H54 (cell line): ENCODE measurements at regions not wholly inside any gene's neighbourhood (a gene's known extent, or its start where the extent isn't known, plus 50 kb on each side); places are given as distances from the start of the nearest gene placed in this dataset.

ENCODE experiments used
- DNase-seq: peaks from one replicate; pipeline ENCODE4 v3.0.0; 2011; ENCODE audit warnings: low spot score, mixed read lengths; ENCODE audit not compliant: insufficient read length
- FAIRE-seq: peaks from 3 replicates; lab custom pipeline; 2011; peaks lifted over from hg19 to GRCh38; lab: Jason Lieb, UNC
- POLR2A ChIP-seq: IDR thresholded peaks from 2 replicates; pipeline ENCODE4 v1.6.1; 2011; ENCODE audit warnings: low read depth, mild to moderate bottlenecking, low read length

DNA sequence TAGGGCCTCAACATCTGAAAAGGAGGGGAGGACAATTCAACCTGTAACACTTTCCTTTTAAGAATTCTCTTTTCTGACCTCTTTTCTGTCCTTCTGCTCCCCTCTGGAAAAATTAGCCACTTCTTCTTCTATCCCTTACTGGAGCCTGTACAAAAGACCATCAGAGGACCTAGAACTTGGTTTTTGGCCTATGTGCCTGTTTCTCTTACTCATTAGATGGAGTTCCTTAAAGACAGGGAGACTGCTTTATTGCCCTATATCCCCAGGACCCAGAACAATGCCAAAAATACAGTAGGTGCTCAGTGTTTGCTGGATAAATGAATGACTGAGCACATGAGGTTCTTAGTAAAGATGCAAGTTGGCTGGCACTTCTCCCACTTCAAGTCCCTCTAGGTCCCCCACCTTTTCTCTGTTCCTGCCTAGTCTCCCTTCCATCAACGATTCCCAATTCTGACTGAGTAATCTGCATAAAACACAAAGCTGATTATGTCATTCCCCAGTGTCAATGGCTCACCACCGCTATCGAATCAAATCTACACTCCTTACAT is 114.2 kb downstream of the DDX1 start:
- no peak for TF ChIP-seq POLR2A

DNA sequence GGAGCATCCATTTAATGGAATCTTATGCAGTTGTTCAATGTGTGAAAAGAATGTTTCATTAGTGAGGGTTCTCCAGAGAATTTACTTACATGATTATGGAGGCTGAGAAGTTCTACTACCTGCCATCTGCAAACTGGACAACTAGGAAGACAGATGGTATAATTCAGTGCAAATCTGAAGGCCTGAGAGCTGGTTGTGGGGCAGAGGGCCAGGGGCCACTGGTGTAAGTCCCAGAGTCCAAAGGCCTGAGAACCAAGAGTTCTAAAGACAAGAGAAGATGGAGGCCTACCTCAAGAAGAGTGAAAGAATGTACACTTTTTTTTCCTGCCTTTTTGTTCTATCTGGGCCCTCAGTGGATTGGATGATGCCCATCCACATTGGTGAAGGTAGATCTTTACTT is 114.8 kb downstream of the DDX1 start:
- no peak for TF ChIP-seq POLR2A
- DNase-seq, result no peak
- FAIRE-seq, result no peak

More for the DNA sequence above, 114.2 kb downstream of the DDX1 start:
- FAIRE-seq, result no peak
- DNase-seq, result no peak

GRCh38 chr2:15706986-15707632 is 115.4 kb downstream of the DDX1 start:
- no peak for DNase-seq
- no peak for TF ChIP-seq POLR2A
- FAIRE-seq, result no peak

GRCh38 chr2:15708161-15708560 is 116.5 kb downstream of the DDX1 start:
- DNase-seq (no peak), FAIRE-seq (no peak)
- no peak for TF ChIP-seq POLR2A

GRCh38 chr2:15708865-15709820 is 117.5 kb downstream of the DDX1 start:
- no peak for TF ChIP-seq POLR2A
- DNase-seq (no peak), FAIRE-seq (no peak)

GRCh38 chr2:15711126-15711860 is 119.6 kb downstream of the DDX1 start:
- FAIRE-seq (no peak), DNase-seq (no peak)
- TF ChIP-seq POLR2A, result no peak

DNA sequence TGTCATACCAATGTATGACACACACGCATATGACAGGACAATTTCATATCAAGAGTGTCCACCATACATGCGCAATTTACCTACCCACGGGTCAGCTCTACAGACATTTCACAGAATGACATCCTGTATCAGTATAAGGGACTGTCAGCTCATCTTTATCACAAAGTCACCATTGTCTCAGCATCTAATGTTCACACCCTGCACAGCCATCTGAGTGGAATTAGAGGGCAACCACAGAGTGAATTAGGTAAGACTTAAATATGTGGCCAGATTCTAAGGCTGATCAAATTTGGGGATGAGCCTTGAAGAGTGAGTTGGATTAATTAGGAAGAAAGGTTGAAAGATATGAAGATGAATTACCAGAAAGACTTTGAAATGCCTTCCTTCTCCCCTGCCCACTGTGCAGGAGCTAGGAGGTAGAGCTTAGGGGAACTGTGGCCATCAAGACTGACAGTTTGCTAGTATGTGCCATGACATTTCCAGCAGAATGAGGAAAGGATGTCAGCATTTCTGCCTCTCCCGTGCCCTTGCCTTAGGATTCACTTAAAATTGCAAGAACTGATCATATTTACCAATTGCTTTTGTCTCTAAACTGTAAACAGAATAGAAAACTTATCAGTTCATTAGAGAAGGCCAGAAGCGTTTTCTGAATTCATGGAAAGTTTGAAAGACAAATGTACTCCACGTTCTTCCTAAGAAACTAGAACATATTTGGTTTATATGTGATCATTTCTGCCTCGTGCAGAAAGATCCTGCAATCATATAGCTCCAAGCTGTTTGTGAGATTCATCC is 121.1 kb downstream of the DDX1 start:
- DNase-seq (no peak), FAIRE-seq (no peak)
- TF ChIP-seq POLR2A, result no peak

- no peak for TF ChIP-seq POLR2A
- FAIRE-seq (no peak), DNase-seq (no peak)
Measured at GRCh38 chr2:15713475-15713874, 121.8 kb downstream of the DDX1 start.

DNA sequence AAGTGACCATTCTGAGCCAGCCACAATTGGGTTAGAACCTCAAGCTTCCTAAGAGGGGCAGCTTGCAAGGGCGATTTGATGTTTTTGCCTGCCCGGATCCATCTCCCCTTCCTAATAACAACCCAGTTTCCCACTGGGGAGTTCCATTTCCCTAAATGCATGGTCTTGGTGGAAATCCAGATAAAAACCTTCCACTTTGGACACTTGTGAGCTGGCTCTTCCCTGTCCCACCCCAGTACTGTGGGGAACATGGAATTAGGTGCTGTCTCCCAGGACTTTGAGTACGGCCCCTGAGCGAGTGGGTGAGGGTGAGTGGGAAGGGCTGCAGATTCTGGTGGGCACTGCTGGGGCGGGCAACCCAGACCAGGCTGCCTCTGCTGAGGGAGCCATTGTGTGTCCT is 122.3 kb downstream of the DDX1 start:
- FAIRE-seq (no peak), DNase-seq (no peak)
- no peak for TF ChIP-seq POLR2A

- FAIRE-seq (no peak), DNase-seq (no peak)
Measured at GRCh38 chr2:15714609-15715008, 122.9 kb downstream of the DDX1 start.

GRCh38 chr2:15715596-15715995 is 123.9 kb downstream of the DDX1 start:
- FAIRE-seq (no peak), DNase-seq (no peak)
- TF ChIP-seq POLR2A, result no peak

More at GRCh38 chr2:15714609-15715008, 122.9 kb downstream of the DDX1 start:
- no peak for TF ChIP-seq POLR2A

GRCh38 chr2:15718103-15718943 is 126.7 kb downstream of the DDX1 start:
- FAIRE-seq (no peak), DNase-seq (no peak)
- no peak for TF ChIP-seq POLR2A
